H1 (cell line): ENCODE measurements at regions not wholly inside any gene's neighbourhood (a gene's known extent, or its start where the extent isn't known, plus 50 kb on each side); places are given as distances from the start of the nearest gene placed in this dataset.

ENCODE experiments used
- CTCF ChIA-PET: fragments of 300-600 bp; sonication (Branson Sonifier 250); formaldehyde crosslinking; loops from one replicate; lab custom pipeline; 2021; ENCODE audit not compliant: partially characterized antibody; lab: Charles Lee
- POLR2A ChIA-PET: fragments of 300-600 bp; sonication (Branson Sonifier 250); formaldehyde crosslinking; loops from one replicate; lab custom pipeline; 2021; ENCODE audit warnings: inconsistent platforms; ENCODE audit not compliant: partially characterized antibody; lab: Charles Lee
- DNase-seq, 2 experiments: peaks; one replicate each; pipeline versions ENCODE4 v3.0.0 to v3.0.0-alpha.2; 2010 to 2022; ENCODE audit warnings: low spot score in 2 of 2, low read depth in 1 of 2, mixed read lengths in 1 of 2
- FAIRE-seq: peaks from 2 replicates; lab custom pipeline; 2011; peaks lifted over from hg19 to GRCh38; lab: Jason Lieb, UNC
- H2AFZ ChIP-seq: 2 replicates; pipeline ENCODE4 v1.8.1; 2012; ENCODE audit warnings: low read length, inconsistent platforms
- H2AK5ac ChIP-seq: 2 replicates; pipeline ENCODE4 v1.6.1; 2013; ENCODE audit warnings: low read depth, low read length
- H2BK120ac ChIP-seq: replicated peaks from 2 replicates; pipeline ENCODE3; 2013; ENCODE audit warnings: low read depth, low read length, inconsistent platforms
- H2BK12ac ChIP-seq: 2 replicates; pipeline ENCODE4 v1.6.1; 2013; ENCODE audit warnings: low read depth, low read length
- H2BK15ac ChIP-seq: 2 replicates; pipeline ENCODE4 v1.6.1; 2013; ENCODE audit warnings: low read length
- H2BK20ac ChIP-seq: 2 replicates; pipeline ENCODE4 v1.6.1; 2013; ENCODE audit warnings: low read length
- H2BK5ac ChIP-seq: 2 replicates; pipeline ENCODE4 v1.6.1; 2013; ENCODE audit warnings: low read depth, low read length
- H3K14ac ChIP-seq: 2 replicates; pipeline ENCODE4 v1.6.1; 2013; ENCODE audit warnings: inconsistent platforms; ENCODE audit not compliant: insufficient read length
- H3K18ac ChIP-seq: 2 replicates; pipeline ENCODE4 v1.6.1; 2013; ENCODE audit warnings: low read length; ENCODE audit errors: extremely low read depth
- H3K23ac ChIP-seq: 2 replicates; pipeline ENCODE4 v1.6.1; 2013; ENCODE audit warnings: inconsistent platforms; ENCODE audit not compliant: insufficient read length
- H3K23me2 ChIP-seq: 2 replicates; pipeline ENCODE4 v1.6.1; 2013; ENCODE audit warnings: low read depth, low read length
- H3K27ac ChIP-seq: 2 replicates; pipeline ENCODE4 v1.6.1; 2011; ENCODE audit warnings: low read depth, low read length, inconsistent platforms
- H3K27me3 ChIP-seq, 4 experiments: replicated peaks in 1 of 4; 1 replicate in 1 of 4; 2 replicates in 3 of 4; pipeline versions ENCODE4 v1.6.1 to v1.8.1; 2011 to 2013; ENCODE audit warnings: low read length in 3 of 4, mild to moderate bottlenecking in 3 of 4, inconsistent platforms in 2 of 4, mixed read lengths in 2 of 4, moderate library complexity in 1 of 4; ENCODE audit not compliant: control insufficient read depth in 3 of 4, insufficient read depth in 3 of 4; ENCODE audit errors: extremely low read depth in 1 of 4
- H3K36me3 ChIP-seq, 4 experiments: 2 replicates each; pipeline versions ENCODE4 v1.6.1 to v1.8.1; 2011 to 2013; ENCODE audit warnings: mild to moderate bottlenecking in 4 of 4, low read length in 3 of 4, moderate library complexity in 2 of 4, control low read depth in 1 of 4, inconsistent platforms in 1 of 4; ENCODE audit not compliant: insufficient read depth in 4 of 4, control insufficient read depth in 2 of 4
- H3K4ac ChIP-seq: replicated peaks from 2 replicates; pipeline ENCODE3; 2013; ENCODE audit warnings: low read length, low read depth, mixed read lengths, inconsistent platforms; ENCODE audit not compliant: insufficient read length
- H3K4me1 ChIP-seq, 4 experiments: replicated peaks in 1 of 4; 1 replicate in 1 of 4; 2 replicates in 3 of 4; pipeline versions ENCODE4 v1.6.1 to v1.8.1; 2011 to 2013; ENCODE audit warnings: low read length in 3 of 4, inconsistent platforms in 2 of 4, mixed read lengths in 1 of 4; ENCODE audit not compliant: insufficient read depth in 4 of 4, control insufficient read depth in 3 of 4
- H3K4me2 ChIP-seq, 2 experiments: 2 replicates each; pipeline versions ENCODE4 v1.6.1 to v1.8.1; 2011 to 2013; ENCODE audit warnings: low read depth in 2 of 2, low read length in 2 of 2, control low read depth in 1 of 2, inconsistent platforms in 1 of 2, mild to moderate bottlenecking in 1 of 2; ENCODE audit not compliant: insufficient read depth in 1 of 2
- H3K4me3 ChIP-seq, 4 experiments: fragments of 200-600, 300-600 bp in 1 of 4; sonication (generic), shearing (Covaris generic), sonication (Bioruptor Twin) in 1 of 4; 2 replicates each; pipeline versions ENCODE4 v1.5.1 to v1.8.1; 2011 to 2016; ENCODE audit warnings: low read length in 4 of 4, low read depth in 3 of 4, control low read depth in 2 of 4, inconsistent platforms in 2 of 4, mild to moderate bottlenecking in 2 of 4, mixed read lengths in 1 of 4, moderate library complexity in 1 of 4; ENCODE audit not compliant: insufficient read depth in 2 of 4; ENCODE audit errors: extremely low read depth in 1 of 4
- H3K56ac ChIP-seq: replicated peaks from 2 replicates; pipeline ENCODE3; 2013; ENCODE audit warnings: low read depth, mild to moderate bottlenecking, mixed read lengths, low read length, inconsistent platforms; ENCODE audit not compliant: insufficient read length
- H3K79me1 ChIP-seq: 2 replicates; pipeline ENCODE4 v1.6.1; 2013; ENCODE audit warnings: low read depth, low read length, control low read depth
- H3K79me2 ChIP-seq, 2 experiments: 2 replicates each; pipeline versions ENCODE4 v1.6.1 to v1.8.1; 2012 to 2013; ENCODE audit warnings: low read length in 2 of 2, mild to moderate bottlenecking in 2 of 2, inconsistent platforms in 1 of 2; ENCODE audit not compliant: insufficient read depth in 2 of 2, control insufficient read depth in 1 of 2
- H3K9ac ChIP-seq, 4 experiments: replicated peaks in 1 of 4; 1 replicate in 1 of 4; 2 replicates in 3 of 4; pipeline versions ENCODE4 v1.6.1 to v1.8.1; 2011 to 2013; ENCODE audit warnings: low read depth in 3 of 4, low read length in 3 of 4, control low read depth in 2 of 4, mild to moderate bottlenecking in 2 of 4, moderate library complexity in 2 of 4, inconsistent platforms in 1 of 4; ENCODE audit errors: extremely low read depth in 1 of 4
- H3K9me3 ChIP-seq, 2 experiments: 2 replicates each; pipeline versions ENCODE4 v1.6.1 to v1.8.1; 2012 to 2013; ENCODE audit warnings: mild to moderate bottlenecking in 2 of 2, moderate library complexity in 2 of 2, control low read depth in 1 of 2, inconsistent platforms in 1 of 2, low read depth in 1 of 2, low read length in 1 of 2, mixed read lengths in 1 of 2; ENCODE audit not compliant: insufficient read depth in 2 of 2
- H4K20me1 ChIP-seq, 2 experiments: replicated peaks in 1 of 2; 2 replicates each; pipeline versions ENCODE3 to v1.8.1; 2011 to 2013; ENCODE audit warnings: inconsistent platforms in 2 of 2, low read length in 2 of 2, mild to moderate bottlenecking in 1 of 2; ENCODE audit not compliant: insufficient read depth in 2 of 2, control insufficient read depth in 1 of 2
- H4K5ac ChIP-seq: 2 replicates; pipeline ENCODE4 v1.6.1; 2013; ENCODE audit warnings: low read length, low read depth, mixed read lengths, inconsistent platforms; ENCODE audit not compliant: insufficient read length
- H4K8ac ChIP-seq: 2 replicates; pipeline ENCODE4 v1.8.0; 2013; ENCODE audit warnings: mild to moderate bottlenecking, moderate library complexity, low read length, inconsistent platforms; ENCODE audit not compliant: insufficient read depth; ENCODE audit errors: extremely low read depth
- H4K91ac ChIP-seq: replicated peaks from 2 replicates; pipeline ENCODE3; 2013; ENCODE audit warnings: low read length, mixed read lengths, inconsistent platforms; ENCODE audit not compliant: insufficient read length
- MAFK ChIP-seq: IDR thresholded peaks from 2 replicates; pipeline ENCODE4 v1.6.1; 2012; ENCODE audit warnings: low read depth, mild to moderate bottlenecking, improper control_type of control experiment, low read length
- WGBS, 2 experiments: shearing (Covaris generic) in 1 of 2; methylation state at CpG; one replicate each; pipeline versions ENCODE4 v1.1.6 to v1.1.7; 2013 to 2015; ENCODE audit warnings: low lambda C conversion rate in 2 of 2, mixed read lengths in 2 of 2, inconsistent platforms in 1 of 2, low coverage in 1 of 2, missing lambda C conversion rate in 1 of 2; ENCODE audit not compliant: insufficient replicate concordance in 2 of 2, insufficient coverage in 1 of 2, insufficient read length in 1 of 2; ENCODE audit errors: extremely low coverage in 1 of 2, missing lambda C conversion rate in 1 of 2; 5-methylcytosine and 5-hydroxymethylcytosine counted together

DNA sequence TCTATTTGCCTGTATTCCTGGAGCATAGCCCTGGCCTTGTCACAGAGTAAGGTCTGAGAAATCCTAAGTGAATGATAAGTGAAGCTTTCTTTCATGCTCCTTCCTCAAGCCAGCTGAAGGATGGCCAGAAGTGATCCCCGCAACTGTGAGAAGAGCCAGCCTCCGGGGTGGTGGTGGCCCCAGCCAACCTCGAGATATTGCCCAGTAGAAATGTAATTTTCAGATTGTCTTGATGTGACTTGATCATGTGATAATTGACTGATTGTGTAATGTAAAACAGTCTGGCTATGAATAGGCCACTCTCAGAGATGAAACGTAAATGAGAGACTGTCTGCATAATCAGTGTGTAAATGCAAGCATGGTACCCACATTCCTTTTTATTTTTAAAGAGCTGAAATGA is 242.4 kb upstream of the CAMK1G start:
- H3K27ac ChIP-seq = no peak overlapping the region
- no peak overlapping the region for H3K4ac ChIP-seq
- H4K20me1 ChIP-seq = no peaks in the 10 kb centered on the region
- CTCF ChIA-PET = interaction anchor here (1.1 to 9.9 kb wide), 8 partner anchors 8 to 133 kb away, joined by 3 to 79 read pairs (median 4); no protein-coding TSS in a partner anchor
- no peak overlapping the region for H2BK15ac ChIP-seq
- no peak overlapping the region for H3K23ac ChIP-seq
- DNase-seq (no peak), FAIRE-seq (no peak)
- no peak overlapping the region for H3K14ac ChIP-seq
- no peak overlapping the region for H2BK20ac ChIP-seq
- H4K91ac ChIP-seq = no peak overlapping the region
- H2AK5ac ChIP-seq = no peak overlapping the region
- 95% methylated on average over 4 of the region's 4 CpGs; no CpG with 5 or more reads in 1 of the 2 experiments for WGBS, 2 experiments
- H3K4me2 ChIP-seq = no peak overlapping the region
- no peaks in the 10 kb centered on the region for H3K79me1 ChIP-seq
- H2BK5ac ChIP-seq = no peak overlapping the region
- no peak overlapping the region for H3K56ac ChIP-seq
- no peaks in the 10 kb centered on the region for H3K23me2 ChIP-seq
- H3K27me3 ChIP-seq = no peaks in the 10 kb centered on the region
- H2BK120ac ChIP-seq = no peak overlapping the region
- no peaks in the 10 kb centered on the region; a peak in 1 of 7 replicates for H3K4me1 ChIP-seq
- no peak overlapping the region for H3K9ac ChIP-seq
- H3K18ac ChIP-seq = no peak overlapping the region
- no peaks in the 10 kb centered on the region for H3K9me3 ChIP-seq
- H3K79me2 ChIP-seq = no peaks in the 10 kb centered on the region
- H2AFZ ChIP-seq = no peak overlapping the region; the same call in 1 of the 2 replicates
- no peak overlapping the region for H3K4me3 ChIP-seq
- H3K36me3 ChIP-seq = no peaks in the 10 kb centered on the region
- no peak overlapping the region for H4K8ac ChIP-seq
- H4K5ac ChIP-seq = no peak overlapping the region
- no peak overlapping the region for H2BK12ac ChIP-seq
- POLR2A ChIA-PET = no interaction called here
- no peak for TF ChIP-seq MAFK
